MV-4-11 (cell line): ENCODE measurements at regions not wholly inside any gene's neighbourhood (a gene's known extent, or its start where the extent isn't known, plus 50 kb on each side); places are given as distances from the start of the nearest gene placed in this dataset.
"Not testable (repeated sequence)": the region's sequence is repeated elsewhere in the genome, so short reads cannot be mapped to it uniquely, and the experiment has no call there.

Source experiments
- DNase-seq: peaks from one replicate; lab custom pipeline; 2025; lab: John Stamatoyannopoulos, UW

- DNase-seq, result no peak
These were observed 55.1 kb downstream of the SOX9 start for GRCh38 chr17:72175787-72176515.

DNA sequence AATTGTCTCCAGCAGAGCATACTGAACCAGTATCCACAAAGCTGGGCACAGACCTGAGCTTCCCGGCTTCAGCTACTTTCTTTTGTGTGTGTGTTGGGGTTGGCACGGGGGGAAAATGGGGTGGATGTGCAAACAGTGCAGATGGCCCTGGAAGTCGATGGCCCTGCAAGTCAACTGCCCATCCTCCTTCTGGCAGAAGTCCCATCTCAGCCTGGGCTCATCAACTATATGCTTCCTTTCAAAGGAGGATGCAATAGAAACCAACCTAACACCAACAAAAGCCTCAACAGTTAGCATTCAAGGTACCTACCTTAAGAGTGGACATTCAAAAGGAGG is 55.7 kb downstream of the SOX9 start:
- DNase-seq, result no peak

DNA sequence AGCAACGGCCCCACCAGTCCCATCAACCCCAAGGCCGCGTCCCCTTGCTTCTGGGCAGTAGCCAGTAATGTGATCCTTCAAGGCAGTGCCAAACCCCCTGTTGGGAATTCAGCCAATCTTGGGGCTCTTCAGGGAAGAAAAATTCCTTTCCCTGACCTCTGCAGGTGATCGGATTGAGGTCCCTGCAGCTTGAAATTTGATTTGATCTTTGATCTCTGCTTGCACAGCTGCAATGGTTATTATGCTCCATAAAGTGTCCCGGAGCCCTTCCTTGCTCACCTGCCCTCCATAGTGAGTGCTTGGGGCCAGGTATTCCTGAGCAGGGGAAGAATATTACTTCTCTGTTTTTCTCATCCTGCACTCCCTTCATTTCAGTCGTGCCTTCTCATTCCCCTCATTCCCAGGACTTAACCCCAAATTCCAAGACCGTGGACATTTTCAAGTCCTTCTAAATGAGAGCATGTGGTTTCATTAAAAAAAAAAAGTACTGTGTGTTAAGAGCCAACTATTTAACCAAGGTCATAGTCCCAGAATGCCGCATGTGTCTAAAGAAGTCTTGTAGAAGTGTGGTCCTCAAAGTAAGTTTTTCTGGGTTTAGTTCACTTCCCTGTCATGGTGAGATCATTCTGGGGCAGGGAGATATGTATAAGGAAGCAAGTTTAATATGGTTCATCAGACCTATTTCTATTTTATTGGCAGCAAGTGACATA is 56.3 kb downstream of the SOX9 start:
- DNase-seq, result no peak

- DNase-seq, result no peak
These were observed 56.9 kb downstream of the SOX9 start for GRCh38 chr17:72177738-72178137.

GRCh38 chr17:72182371-72182873 is 61.6 kb downstream of the SOX9 start:
- DNase-seq, result no peak

GRCh38 chr17:72183194-72183685 is 62.4 kb downstream of the SOX9 start:
- DNase-seq, result no peak

DNA sequence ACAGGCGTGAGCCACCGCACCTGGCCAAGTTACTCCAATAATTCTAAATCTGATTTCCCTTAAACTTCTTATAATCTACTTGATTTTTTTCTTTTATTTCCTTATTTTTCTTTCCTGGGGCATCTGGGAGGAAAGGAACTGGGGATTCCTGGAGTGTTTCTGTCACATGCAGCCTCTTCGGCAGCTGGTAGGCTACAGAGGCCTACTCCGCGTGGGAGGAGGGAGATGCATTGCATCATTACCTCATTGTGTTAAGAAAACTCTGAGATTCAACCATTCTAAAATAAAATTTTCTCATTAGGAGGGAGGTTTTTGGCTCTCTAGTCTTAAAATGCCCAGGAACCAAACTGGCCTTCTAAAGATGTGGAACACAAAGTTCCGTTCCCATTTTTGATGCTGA is 64.0 kb downstream of the SOX9 start:
- DNase-seq, result no peak

GRCh38 chr17:72185564-72185963 is 64.7 kb downstream of the SOX9 start:
- DNase-seq, result no peak

GRCh38 chr17:72187556-72187955 is 66.7 kb downstream of the SOX9 start:
- no peak for DNase-seq

- no peak for DNase-seq
These were observed 68.0 kb downstream of the SOX9 start for GRCh38 chr17:72188801-72189200.

GRCh38 chr17:72189768-72190593 is 69.2 kb downstream of the SOX9 start:
- no peak for DNase-seq

GRCh38 chr17:72191356-72191755 is 70.5 kb downstream of the SOX9 start:
- DNase-seq, result no peak

- no peak for DNase-seq
These were observed 71.3 kb downstream of the SOX9 start for GRCh38 chr17:72191921-72192799.

DNA sequence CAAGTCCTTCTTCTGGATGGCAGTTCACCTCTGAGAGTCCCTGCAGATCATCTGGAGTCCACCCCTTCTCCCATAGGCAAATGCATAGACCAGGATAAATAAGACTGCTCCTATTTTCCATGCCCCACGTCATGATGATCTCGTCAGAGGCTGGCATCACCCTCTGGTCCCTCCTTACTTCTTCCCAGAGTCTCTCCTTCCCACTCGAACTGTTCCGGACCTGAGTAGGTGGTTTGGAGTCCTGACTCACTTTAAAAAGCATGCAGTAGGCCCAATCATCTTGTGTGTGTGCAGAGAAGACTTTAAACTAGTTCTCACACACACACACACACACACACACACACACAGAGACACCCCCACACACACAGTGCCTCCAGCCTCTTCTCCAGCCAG is 72.0 kb downstream of the SOX9 start:
- DNase-seq, result no peak

DNA sequence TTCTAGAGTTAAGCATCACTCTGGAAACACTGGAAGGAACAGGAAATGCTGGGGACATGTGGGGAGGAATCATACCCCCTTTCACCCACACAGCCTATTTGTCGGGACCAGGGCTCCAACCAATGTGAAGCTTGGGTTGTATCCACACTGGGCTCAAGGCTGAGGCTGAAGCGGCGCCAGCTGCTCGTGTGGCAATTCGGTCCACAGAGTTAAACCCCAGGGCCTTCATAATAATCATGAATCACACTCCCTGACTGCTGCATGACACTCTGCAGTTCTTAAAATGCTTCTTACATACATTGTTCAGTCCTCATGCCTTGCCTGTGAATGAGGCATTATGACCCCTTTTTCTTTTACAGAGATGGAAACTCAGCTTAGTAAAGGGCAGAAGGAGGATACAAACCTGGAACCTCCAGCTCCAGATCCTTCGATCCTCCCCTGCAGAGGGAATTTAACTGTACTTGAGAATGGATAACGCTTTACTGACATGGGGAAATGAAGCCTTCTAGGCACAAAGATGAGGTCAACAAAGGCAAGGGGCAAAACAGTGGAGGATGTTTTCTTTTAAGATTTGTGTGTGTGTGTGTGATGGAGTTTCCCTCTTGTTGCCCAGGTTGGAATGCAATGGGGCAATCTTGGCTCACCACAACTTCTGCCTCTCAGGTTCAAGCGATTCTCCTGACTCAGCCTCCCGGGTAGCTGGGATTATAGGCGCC is 72.7 kb downstream of the SOX9 start:
- DNase-seq, result no peak

DNA sequence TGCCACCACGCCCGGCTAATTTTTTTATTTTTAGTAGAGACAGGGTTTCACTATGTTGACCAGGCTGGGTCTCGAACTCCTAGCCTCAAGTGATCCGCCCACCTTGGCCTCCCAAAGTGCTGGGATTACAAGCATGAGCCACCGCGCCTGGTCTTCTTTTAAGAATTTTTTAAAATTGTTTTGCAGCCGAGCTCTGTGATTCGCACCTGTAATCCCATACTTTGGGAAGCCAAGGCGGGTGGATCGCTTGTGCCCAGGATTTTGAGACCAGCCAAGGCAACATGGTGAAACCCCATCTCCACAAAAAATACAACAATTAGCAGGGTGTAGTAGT is 73.3 kb downstream of the SOX9 start:
- DNase-seq, result not testable (repeated sequence)

GRCh38 chr17:72199256-72199655 is 78.4 kb downstream of the SOX9 start:
- DNase-seq, result no peak

DNA sequence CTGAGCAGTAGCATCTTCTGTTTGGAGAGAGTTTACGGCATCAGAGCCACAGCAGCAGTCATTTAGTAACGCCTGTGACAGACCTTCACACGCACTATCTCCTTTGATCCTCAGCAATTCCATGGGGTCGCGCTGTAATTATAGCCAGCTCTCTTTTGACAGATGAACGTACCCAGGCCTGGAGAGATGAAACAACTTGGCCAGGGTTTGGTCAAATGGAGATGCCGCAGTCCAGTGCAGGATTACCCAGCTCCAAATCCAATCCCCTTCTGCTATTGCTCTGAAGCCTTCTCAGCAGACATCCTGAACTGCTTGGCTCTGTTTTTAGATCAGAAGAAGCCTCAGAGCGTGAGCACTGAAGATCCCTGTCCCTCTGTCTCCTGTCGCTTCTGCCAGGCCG is 83.9 kb downstream of the SOX9 start:
- no peak for DNase-seq

DNA sequence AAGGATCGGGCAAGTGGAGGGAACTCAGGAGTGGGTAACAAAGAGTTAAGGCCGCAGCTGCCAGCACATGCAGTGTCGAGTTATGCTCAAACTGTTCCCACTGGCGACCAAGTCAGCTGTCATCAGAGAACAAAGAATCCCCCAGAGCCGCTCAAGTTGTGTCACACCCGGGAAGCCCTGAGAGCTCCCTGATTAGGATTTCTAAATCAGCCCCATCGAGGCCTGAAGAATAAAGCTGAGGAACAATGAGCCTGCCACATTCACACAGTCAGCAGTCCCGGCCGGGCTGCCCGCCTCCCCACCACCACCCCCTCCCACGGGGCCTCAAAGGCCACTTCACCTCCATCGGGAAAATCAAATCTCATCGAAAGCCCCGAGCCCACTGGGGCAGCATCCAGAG is 84.5 kb downstream of the SOX9 start:
- no peak for DNase-seq

GRCh38 chr17:72205822-72206221 is 85.0 kb downstream of the SOX9 start:
- no peak for DNase-seq

DNA sequence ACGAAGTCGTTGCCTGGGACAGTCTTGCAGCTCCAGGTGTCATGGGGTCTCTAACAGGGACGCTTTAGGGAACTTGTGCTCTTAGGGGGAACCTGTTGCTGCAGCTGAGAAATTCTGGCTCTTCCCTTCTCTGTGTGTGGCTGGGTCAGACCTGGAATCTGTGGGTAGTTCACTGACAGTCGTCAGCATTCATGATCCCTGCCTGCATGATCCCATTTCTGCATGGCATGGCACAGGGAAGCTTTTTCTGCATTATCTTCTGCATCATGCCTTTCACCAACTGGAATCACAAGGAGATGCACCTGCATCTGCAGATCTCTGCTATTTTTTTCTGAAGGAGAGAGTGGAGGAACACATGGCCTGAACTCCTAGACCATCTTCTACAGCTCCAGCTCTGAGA is 85.6 kb downstream of the SOX9 start:
- DNase-seq, result no peak
